Thyroid gland (tissue), 4 donors: ENCODE measurements at regions not wholly inside any gene's neighbourhood (a gene's known extent, or its start where the extent isn't known, plus 50 kb on each side); places are given as distances from the start of the nearest gene placed in this dataset.

ENCODE experiments used
- POLR2A ChIP-seq, 2 donors: fragments of 450-650 bp; IDR thresholded peaks; one replicate each; pipeline ENCODE4 v1.6.1; 2017; ENCODE audit warnings: antibody characterized with exemption in 2 of 2, mild to moderate bottlenecking in 2 of 2, moderate library complexity in 1 of 2
- TF ChIP-seq, protein P1 (sequence below), 6 experiments: fragments of 200-600 bp in 3 of 6; fragments of 450-650 bp in 3 of 6; sonication (generic) in 3 of 6; IDR thresholded peaks; one replicate each; pipeline ENCODE4 v1.5.1; 2016 to 2019; ENCODE audit warnings: antibody characterized with exemption in 6 of 6, mild to moderate bottlenecking in 2 of 6, inconsistent platforms in 1 of 6, moderate library complexity in 1 of 6

DNA sequence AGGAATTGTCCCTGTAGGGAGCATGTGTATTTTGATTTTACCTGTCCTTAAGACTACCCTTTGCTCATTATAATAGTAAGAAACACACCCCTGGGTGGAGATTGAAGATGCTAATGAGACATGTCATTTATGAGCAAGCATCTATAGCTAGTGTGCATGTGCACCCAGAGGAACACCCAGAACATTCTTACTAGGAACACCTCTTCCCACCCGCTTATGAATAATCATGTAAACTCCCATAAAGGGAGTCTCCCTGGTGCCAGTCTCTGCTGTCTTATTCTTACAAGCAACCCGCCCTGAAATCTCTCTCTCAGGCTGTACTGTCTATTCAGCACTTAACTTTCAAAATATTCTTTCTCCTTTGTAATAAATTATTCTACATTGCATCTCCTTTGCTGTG is 1227.3 kb downstream of the ROBO1 start:
- TF ChIP-seq, protein P1, sequence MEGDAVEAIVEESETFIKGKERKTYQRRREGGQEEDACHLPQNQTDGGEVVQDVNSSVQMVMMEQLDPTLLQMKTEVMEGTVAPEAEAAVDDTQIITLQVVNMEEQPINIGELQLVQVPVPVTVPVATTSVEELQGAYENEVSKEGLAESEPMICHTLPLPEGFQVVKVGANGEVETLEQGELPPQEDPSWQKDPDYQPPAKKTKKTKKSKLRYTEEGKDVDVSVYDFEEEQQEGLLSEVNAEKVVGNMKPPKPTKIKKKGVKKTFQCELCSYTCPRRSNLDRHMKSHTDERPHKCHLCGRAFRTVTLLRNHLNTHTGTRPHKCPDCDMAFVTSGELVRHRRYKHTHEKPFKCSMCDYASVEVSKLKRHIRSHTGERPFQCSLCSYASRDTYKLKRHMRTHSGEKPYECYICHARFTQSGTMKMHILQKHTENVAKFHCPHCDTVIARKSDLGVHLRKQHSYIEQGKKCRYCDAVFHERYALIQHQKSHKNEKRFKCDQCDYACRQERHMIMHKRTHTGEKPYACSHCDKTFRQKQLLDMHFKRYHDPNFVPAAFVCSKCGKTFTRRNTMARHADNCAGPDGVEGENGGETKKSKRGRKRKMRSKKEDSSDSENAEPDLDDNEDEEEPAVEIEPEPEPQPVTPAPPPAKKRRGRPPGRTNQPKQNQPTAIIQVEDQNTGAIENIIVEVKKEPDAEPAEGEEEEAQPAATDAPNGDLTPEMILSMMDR (IDR thresholded peaks at IDR 0.05), result no peak
- TF ChIP-seq POLR2A (IDR thresholded peaks at IDR 0.05), result no peak
